ENCODE measurements at regions not wholly inside any gene's neighbourhood (a gene's known extent, or its start where the extent isn't known, plus 50 kb on each side); places are given as distances from the start of the nearest gene placed in this dataset.

GRCh38 chr5:68071282-68071632 lies 144.3 kb upstream of the PIK3R1 start:
- no peak overlapping the region for H2BK5ac ChIP-seq (ENCODE audit: insufficient read length, low read length)
- no peaks in the 10 kb centered on the region for H3K79me1 ChIP-seq (ENCODE audit: insufficient read depth, low read depth, low read length, poor library complexity, severe bottlenecking)
- H3K27me3 ChIP-seq (ENCODE audit: insufficient read depth, low read length) = no peaks in the 10 kb centered on the region
- H3T11ph ChIP-seq (ENCODE audit: low read length) = no peak overlapping the region
- DNase-seq = no peak
- no peaks in the 10 kb centered on the region for H3K23me2 ChIP-seq (ENCODE audit: insufficient read length, low read depth, low read length, poor library complexity, severe bottlenecking)
- H3K9me3 ChIP-seq (ENCODE audit: control insufficient read depth, low read depth, low read length) = no peaks in the 10 kb centered on the region
- no peak overlapping the region for H2BK15ac ChIP-seq (ENCODE audit: low read depth, low read length)
- H2BK12ac ChIP-seq (ENCODE audit: insufficient read length, low read depth, low read length) = no peak overlapping the region
- no peak overlapping the region for H4K91ac ChIP-seq (ENCODE audit: insufficient read length, low read depth, low read length)
- no peak overlapping the region for H4K8ac ChIP-seq (replicated peaks; ENCODE audit: insufficient read length, low read depth, low read length)
- no peak overlapping the region for H4K5ac ChIP-seq (ENCODE audit: insufficient read length, low read depth, low read length)
- no peaks in the 10 kb centered on the region for H4K20me1 ChIP-seq (ENCODE audit: control insufficient read depth, insufficient read depth, insufficient read length)
- no peak overlapping the region for H2BK20ac ChIP-seq (ENCODE audit: low read depth, low read length, poor library complexity, severe bottlenecking)
- WGBS (ENCODE audit: extremely low coverage, insufficient read length, low lambda C conversion rate) = no CpG with 5 or more reads among the region's 3 CpGs
- TF ChIP-seq CTCF (conservative IDR thresholded peaks at IDR 0.05) = no peak
- no peak overlapping the region for H2BK120ac ChIP-seq (ENCODE audit: low read depth, low read length, poor library complexity, severe bottlenecking)
- Mint-ChIP-seq H3K4me3 (no peak overlapping the region), H3K27ac (no peak overlapping the region), H3K36me3 (ENCODE audit: insufficient read depth in 1 of 3, low read depth in 3 of 3) (peaks cover 0 to under 1% (median 0%) of the 10 kb centered on the region in 3 experiments; a peak in 1 of 7 replicates), H3K4me1 (no peaks in the 10 kb centered on the region), H3K9me3 (peaks cover 0 to under 1% of the 10 kb centered on the region in 2 experiments; a peak in 2 of 5 replicates), H3K27me3 (ENCODE audit: low read depth) (no peaks in the 10 kb centered on the region)
- no peak overlapping the region for H2AK5ac ChIP-seq (ENCODE audit: insufficient read length, low read length)
- H3K79me2 ChIP-seq (ENCODE audit: insufficient read depth, low read length) = no peaks in the 10 kb centered on the region
- no peaks in the 10 kb centered on the region for H3K4me1 ChIP-seq (ENCODE audit: insufficient read depth, low read length)
- no peak overlapping the region for H3K18ac ChIP-seq (ENCODE audit: insufficient read length, low read depth, low read length)
- no peak overlapping the region for H3K9ac ChIP-seq (ENCODE audit: extremely low read depth, insufficient read length, low read length)
- H3K23ac ChIP-seq (ENCODE audit: insufficient read length, low read depth, low read length) = no peak overlapping the region
- no peak overlapping the region for H3K27ac ChIP-seq (ENCODE audit: insufficient read length, low read depth, low read length)
- H3K4ac ChIP-seq (ENCODE audit: low read depth, low read length) = no peak overlapping the region
- no peak overlapping the region for H3K4me2 ChIP-seq (ENCODE audit: insufficient read depth, insufficient read length, low read length)
- H3K14ac ChIP-seq (ENCODE audit: insufficient read depth, low read length) = no peak overlapping the region
- no peak overlapping the region for H3K56ac ChIP-seq (ENCODE audit: insufficient read length, low read depth, low read length)
- no peak overlapping the region for H2AFZ ChIP-seq (ENCODE audit: low read length)
